ENCODE measurements at regions not wholly inside any gene's neighbourhood (a gene's known extent, or its start where the extent isn't known, plus 50 kb on each side); places are given as distances from the start of the nearest gene placed in this dataset.

GRCh38 chr5:172584638-172585037, 56.4 kb upstream of the NEURL1B start (continued):
- no peak for TF ChIP-seq CHD1 (IDR thresholded peaks at IDR 0.05; ENCODE audit: low read depth, low read length)

All from H1 (cell line).